Activated T-helper 9 cell treated with anti-CD3 and anti-CD28 coated beads, Interleukin-2, amount 50 U/mL, for 16 hours (primary cell): ENCODE measurements at regions not wholly inside any gene's neighbourhood (a gene's known extent, or its start where the extent isn't known, plus 50 kb on each side); places are given as distances from the start of the nearest gene placed in this dataset.

Experiments used
- DNase-seq: peaks from one replicate; pipeline ENCODE4 v3.0.0-alpha.2; 2020; ENCODE audit warnings: low read depth

GRCh38 chr13:44093607-44094564 is 214.2 kb downstream of the LACC1 start:
- DNase-seq = no peak

- no peak for DNase-seq
Measured at GRCh38 chr13:44096901-44097300, 217.2 kb downstream of the LACC1 start.

GRCh38 chr13:44098559-44098958 is 218.9 kb downstream of the LACC1 start:
- DNase-seq = no peak

- DNase-seq = no peak
Measured at GRCh38 chr13:44101347-44102083, 221.8 kb downstream of the LACC1 start.

- DNase-seq = no peak
Measured at GRCh38 chr13:44103429-44104196, 223.9 kb downstream of the LACC1 start.

GRCh38 chr13:44104197-44104490 is 224.4 kb downstream of the LACC1 start:
- DNase-seq = no peak

DNA sequence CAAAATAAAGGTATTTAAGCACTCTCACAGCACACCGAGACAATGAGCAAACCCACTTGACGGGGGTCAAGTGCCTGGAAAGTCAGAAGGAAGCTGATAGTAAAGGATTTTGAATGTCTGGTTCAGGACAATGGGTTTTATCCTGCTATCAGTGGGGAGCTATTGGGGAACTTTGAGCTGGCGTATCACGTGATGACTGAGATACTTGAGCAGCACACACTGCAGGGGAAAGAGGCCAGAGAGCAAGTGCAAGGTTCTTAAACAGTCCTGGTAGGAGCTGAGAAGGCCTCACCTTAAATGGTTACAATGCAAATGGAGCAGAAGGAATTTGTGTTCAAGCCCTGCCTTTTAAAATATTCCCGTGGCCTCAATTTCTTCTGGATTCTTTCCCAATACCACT is 225.3 kb downstream of the LACC1 start:
- DNase-seq = no peak

DNA sequence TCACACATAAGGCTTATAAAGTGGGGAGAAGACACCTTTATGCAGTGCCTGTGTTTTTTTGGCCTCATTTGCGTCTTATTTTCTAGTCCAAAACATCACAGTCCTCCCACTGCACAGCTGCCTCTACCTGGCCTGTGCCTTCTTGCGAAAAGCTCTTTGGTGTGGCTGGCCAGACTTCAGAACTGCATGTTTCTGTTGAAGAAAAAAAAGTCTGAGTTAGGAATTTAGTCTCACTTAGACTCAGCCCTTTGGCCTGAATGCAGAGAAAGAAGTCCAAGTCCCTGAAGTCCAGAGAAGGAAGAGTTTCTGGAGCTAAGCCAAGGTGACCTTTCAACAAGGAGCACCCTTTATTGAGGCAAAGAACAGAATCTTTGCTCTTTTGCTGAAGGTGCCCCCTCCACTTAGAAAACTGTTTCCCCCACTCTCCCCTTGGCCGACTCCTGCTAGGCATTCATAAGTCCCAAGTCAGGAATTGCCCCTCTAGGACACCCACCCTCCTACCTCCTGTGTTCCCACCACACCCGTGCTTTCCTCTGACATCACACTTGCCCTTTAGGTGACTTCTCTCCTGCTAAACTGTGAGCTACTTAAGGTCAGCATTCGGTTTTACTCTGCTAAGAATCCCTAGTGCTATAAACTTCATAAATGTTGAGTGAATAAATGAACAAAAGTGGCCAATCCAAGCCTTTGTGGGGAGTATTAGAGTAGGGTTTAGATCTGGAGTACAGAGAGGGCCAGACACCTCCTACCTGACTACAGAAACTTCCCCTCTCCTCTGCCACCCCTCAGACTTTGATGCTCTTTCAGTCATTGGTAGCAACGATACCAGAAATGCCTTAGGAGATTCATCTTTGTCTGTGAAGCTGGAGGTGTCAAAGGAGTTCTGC is 226.8 kb downstream of the LACC1 start:
- no peak for DNase-seq

DNA sequence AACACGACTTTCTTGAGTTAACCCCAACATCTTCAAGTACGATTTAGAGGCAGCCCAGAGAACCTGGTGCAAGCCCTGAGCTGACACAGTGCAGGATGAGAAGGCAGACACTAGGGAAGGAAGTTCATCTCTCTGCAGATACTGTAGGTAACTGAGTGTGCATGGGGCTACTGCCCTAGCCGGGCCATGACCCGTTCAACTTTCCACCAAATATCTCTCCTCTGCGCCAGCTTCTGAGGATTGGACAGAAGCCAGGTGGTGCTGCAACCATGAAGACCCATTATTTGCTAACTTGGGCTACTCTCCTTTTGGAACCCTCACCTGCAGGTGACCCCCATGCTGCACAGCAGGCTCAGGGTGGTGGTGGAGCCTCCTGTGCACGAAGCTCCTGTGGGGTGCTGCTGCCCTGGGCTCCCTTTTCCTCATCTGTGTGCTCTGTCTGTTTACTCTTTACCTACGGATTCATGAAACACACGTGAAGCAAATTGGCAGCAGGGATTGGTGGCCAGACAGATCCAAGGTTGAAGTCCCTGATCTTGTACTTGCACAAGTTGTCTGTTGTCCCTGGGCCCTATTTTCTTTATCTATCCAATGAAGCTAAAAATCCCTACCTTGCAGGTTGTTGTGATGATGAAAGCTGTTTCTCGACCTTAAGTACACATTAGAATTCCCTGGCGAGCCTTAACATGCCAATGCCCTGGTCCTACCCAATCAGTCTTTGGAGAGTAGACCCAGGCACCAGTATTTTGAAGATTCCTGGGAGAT is 227.8 kb downstream of the LACC1 start:
- DNase-seq = no peak

DNA sequence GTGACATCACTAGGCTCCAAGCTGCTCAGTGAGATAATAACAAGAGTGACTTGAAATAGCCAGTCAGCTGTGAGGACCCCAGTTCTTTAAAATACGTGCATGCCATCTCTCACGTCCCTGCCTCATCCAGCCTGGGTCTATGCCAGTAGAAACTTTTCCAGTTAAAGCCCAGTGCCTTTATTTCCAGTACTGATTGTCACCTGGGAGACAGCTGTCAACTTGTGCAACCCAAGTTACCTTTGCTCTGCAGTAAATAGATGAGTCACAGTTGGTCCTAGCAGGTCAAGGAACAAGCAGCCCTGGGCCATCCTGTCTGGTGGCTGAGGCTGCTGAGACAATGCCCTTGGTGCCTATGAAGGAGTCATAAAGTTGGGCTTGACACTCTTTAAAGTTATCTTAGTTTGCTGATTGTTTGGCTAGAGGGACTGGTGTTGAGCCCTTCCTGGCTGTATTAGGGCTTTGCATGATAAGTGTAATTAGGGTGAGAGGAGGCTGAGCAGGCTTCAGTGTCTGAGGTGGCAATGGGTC is 228.7 kb downstream of the LACC1 start:
- no peak for DNase-seq

DNA sequence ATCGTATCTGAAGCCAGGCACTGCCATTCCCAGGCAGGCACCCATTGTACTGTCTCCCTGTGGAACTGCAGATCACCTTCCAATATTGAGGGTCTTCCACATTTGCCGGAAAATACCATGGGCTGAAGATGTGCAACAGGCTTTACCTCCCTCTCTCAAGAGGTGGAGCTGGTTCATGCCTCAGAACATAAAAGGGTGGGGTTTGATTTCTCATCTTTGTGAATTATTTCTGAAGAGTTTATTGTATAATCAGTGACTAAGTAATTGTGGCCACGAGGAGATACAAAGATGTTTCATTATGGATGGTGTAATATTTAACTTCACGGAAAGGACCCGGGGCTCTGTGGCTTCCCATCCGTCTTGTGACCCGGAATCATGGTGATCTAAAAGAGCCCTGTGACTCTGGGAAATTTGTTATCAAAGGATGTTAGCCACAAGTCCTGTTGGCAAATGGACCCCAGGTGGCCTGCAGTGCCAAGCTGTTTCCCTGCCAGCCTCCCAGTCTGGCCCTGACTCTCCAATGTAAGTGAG is 230.5 kb downstream of the LACC1 start:
- DNase-seq = no peak

DNA sequence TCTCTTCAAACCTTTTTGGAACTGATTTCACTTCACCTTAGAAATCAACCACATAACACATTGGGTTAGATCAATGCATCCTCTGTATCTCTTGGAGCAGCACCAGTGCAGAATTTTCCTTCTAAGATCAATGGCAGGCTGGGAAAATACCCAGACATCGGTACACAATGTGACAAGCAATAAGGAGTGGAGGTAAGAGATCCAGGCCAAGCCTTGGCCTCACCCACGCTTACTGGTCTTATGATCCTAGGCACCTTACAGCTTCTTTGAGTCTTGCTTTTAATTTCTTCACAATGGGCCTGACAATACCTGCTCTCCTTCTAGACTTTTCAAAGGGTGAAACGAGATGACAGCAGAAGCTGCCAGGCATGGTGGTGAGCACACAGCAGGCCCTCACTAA is 232.0 kb downstream of the LACC1 start:
- no peak for DNase-seq

GRCh38 chr13:44112700-44113329 is 233.1 kb downstream of the LACC1 start:
- DNase-seq = no peak

DNA sequence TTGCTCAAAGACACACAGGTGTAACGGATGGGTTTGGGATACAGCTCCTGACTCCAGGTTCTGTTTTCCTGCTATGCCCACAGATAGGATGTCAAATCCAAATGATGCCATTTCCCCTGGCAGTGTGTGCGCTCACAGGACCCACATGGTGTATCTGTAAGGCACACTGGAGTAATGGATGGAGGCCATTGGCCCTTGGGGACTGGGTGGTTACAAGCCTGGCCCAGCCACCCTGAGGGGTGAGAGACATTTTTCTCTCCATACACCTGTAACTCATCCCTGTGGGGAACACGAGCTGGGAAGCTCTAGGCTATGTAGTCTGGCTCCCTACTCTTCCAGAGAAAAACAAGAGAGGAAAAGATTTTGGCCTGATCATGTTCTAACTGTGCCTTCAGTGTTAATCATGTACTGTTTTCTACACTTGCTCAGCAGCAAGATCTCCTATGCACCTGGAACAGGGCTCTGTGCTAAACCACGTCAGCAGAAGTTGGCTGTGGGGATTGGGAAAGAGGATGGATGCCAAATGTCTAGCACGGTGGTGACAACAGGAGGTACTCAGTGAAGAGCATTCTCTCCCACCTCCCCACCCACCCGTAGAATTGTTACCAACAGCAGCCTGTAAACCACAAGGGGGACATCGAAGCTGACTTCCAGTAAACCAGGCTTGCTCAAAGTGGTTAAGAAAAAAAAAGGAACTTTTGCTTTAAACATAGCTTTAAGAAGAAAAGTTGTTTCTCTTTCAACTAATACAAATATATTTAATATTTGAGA is 237.0 kb downstream of the LACC1 start:
- DNase-seq = no peak

DNA sequence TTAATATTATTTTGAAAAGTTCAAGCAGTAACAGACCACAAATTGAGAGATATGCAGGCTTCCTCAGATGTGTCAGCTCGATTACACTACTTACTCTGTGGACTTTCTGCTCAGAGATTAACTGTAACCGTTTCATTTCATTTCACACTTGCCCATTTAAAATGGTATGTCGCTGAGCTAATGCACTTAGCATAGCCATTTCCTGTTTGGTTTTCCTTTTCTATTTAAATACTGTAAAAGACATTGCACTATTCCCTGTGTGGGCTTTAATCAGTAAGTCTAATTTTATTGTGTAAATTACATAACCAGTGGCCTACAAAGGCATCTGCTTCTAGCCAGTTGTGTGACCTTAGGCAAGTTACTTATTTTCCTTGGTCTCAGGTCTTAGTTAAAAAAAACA is 237.6 kb downstream of the LACC1 start:
- DNase-seq = no peak

GRCh38 chr13:44117816-44118215 is 238.1 kb downstream of the LACC1 start:
- DNase-seq = no peak

GRCh38 chr13:44118881-44119280 is 239.2 kb downstream of the LACC1 start:
- DNase-seq = no peak

- no peak for DNase-seq
Measured at GRCh38 chr13:44120043-44120442, 240.3 kb downstream of the LACC1 start.
